ENCODE measurements at regions not wholly inside any gene's neighbourhood (a gene's known extent, or its start where the extent isn't known, plus 50 kb on each side); places are given as distances from the start of the nearest gene placed in this dataset.

GRCh38 chr6:25105070-25105925 lies 169.5 kb upstream of the RIPOR2 start:
- Histone ChIP-seq H2AFZ (ENCODE audit: low read depth, low read length) (no peak overlapping the region), H4K20me1 (ENCODE audit: insufficient read depth, low read length) (peaks cover 2% of the 10 kb centered on the region; the same call in 1 of the 2 replicates), H3K9me3 (ENCODE audit: insufficient read depth, low read length, severe bottlenecking) (no peaks in the 10 kb centered on the region), H3K4me2 (ENCODE audit: insufficient read depth, low read length) (no peak overlapping the region), H3K27me3 (ENCODE audit: insufficient read depth, low read length, poor library complexity) (no peaks in the 10 kb centered on the region), H3K4me1 (ENCODE audit: insufficient read depth, low read length) (no peaks in the 10 kb centered on the region), H3K36me3 (ENCODE audit: insufficient read depth, low read length) (peaks cover 87% of the 10 kb centered on the region), H3K9ac (ENCODE audit: low read depth, low read length) (no peak overlapping the region), H3K4me3 (ENCODE audit: low read depth in 1 of 2, low read length in 2 of 2) (no peak overlapping the region), H3K79me2 (ENCODE audit: insufficient read depth, low read length) (no peaks in the 10 kb centered on the region), H3K27ac (ENCODE audit: low read length) (no peak overlapping the region)
- TF ChIP-seq EZH2 (IDR thresholded peaks at IDR 0.05; ENCODE audit: borderline replicate concordance, low read depth, low read length, severe bottlenecking) (no peak), CTCF (IDR thresholded peaks at IDR 0.05; ENCODE audit: borderline replicate concordance, extremely low read depth, low read length, poor library complexity, severe bottlenecking) (no peak)
- DNase-seq (no peak), ATAC-seq (ENCODE audit: insufficient read depth, low read depth) (no peak)

GRCh38 chr6:25107218-25107617 lies 171.5 kb upstream of the RIPOR2 start:
- H3K4me2 ChIP-seq (ENCODE audit: insufficient read depth, low read length): no peak overlapping the region
- H3K4me1 ChIP-seq (ENCODE audit: insufficient read depth, low read length): no peaks in the 10 kb centered on the region
- ATAC-seq (ENCODE audit: insufficient read depth, low read depth) (no peak), DNase-seq (no peak)
- peaks cover 95% of the 10 kb centered on the region for H3K36me3 ChIP-seq (ENCODE audit: insufficient read depth, low read length)
- H3K9me3 ChIP-seq (ENCODE audit: insufficient read depth, low read length, severe bottlenecking): no peaks in the 10 kb centered on the region
- no peak overlapping the region for H3K4me3 ChIP-seq (ENCODE audit: low read depth in 1 of 2, low read length in 2 of 2)
- H3K27me3 ChIP-seq (ENCODE audit: insufficient read depth, low read length, poor library complexity): no peaks in the 10 kb centered on the region
- peaks cover 2% of the 10 kb centered on the region; the same call in 1 of the 2 replicates for H3K79me2 ChIP-seq (ENCODE audit: insufficient read depth, low read length)
- no peak overlapping the region for H3K27ac ChIP-seq (ENCODE audit: low read length)
- H2AFZ ChIP-seq (ENCODE audit: low read depth, low read length): no peak overlapping the region
- H3K9ac ChIP-seq (ENCODE audit: low read depth, low read length): no peak overlapping the region
- H4K20me1 ChIP-seq (ENCODE audit: insufficient read depth, low read length): peaks cover 2% of the 10 kb centered on the region; the same call in 1 of the 2 replicates
- no peak for TF ChIP-seq CTCF (IDR thresholded peaks at IDR 0.05; ENCODE audit: borderline replicate concordance, extremely low read depth, low read length, poor library complexity, severe bottlenecking)
- TF ChIP-seq EZH2 (IDR thresholded peaks at IDR 0.05; ENCODE audit: borderline replicate concordance, low read depth, low read length, severe bottlenecking): no peak

- no peak overlapping the region for H3K27ac ChIP-seq (ENCODE audit: low read length)
- H3K4me1 ChIP-seq (ENCODE audit: insufficient read depth, low read length): peaks cover 32% of the 10 kb centered on the region
- no peaks in the 10 kb centered on the region for H3K27me3 ChIP-seq (ENCODE audit: insufficient read depth, low read length, poor library complexity)
- peaks cover 2% of the 10 kb centered on the region; the same call in 1 of the 2 replicates for H4K20me1 ChIP-seq (ENCODE audit: insufficient read depth, low read length)
- TF ChIP-seq CTCF (IDR thresholded peaks at IDR 0.05; ENCODE audit: borderline replicate concordance, extremely low read depth, low read length, poor library complexity, severe bottlenecking) (no peak), EZH2 (IDR thresholded peaks at IDR 0.05; ENCODE audit: borderline replicate concordance, low read depth, low read length, severe bottlenecking) (no peak)
- DNase-seq: no peak
- H3K79me2 ChIP-seq (ENCODE audit: insufficient read depth, low read length): peaks cover 30% of the 10 kb centered on the region
- no peak overlapping the region for H3K4me3 ChIP-seq (ENCODE audit: low read depth in 1 of 2, low read length in 2 of 2)
- H3K36me3 ChIP-seq (ENCODE audit: insufficient read depth, low read length): peaks cover 90% of the 10 kb centered on the region
- H3K4me2 ChIP-seq (ENCODE audit: insufficient read depth, low read length): no peak overlapping the region
- H3K9me3 ChIP-seq (ENCODE audit: insufficient read depth, low read length, severe bottlenecking): no peaks in the 10 kb centered on the region
- no peak for ATAC-seq (ENCODE audit: insufficient read depth, low read depth)
- H3K9ac ChIP-seq (ENCODE audit: low read depth, low read length): no peak overlapping the region
- no peak overlapping the region for H2AFZ ChIP-seq (ENCODE audit: low read depth, low read length)
These were observed 167.4 kb upstream of the CARMIL1 start for GRCh38 chr6:25111782-25112181.

Measured in DND-41 (cell line).